DOHH2 (cell line): ENCODE measurements at regions not wholly inside any gene's neighbourhood (a gene's known extent, or its start where the extent isn't known, plus 50 kb on each side); places are given as distances from the start of the nearest gene placed in this dataset.

ENCODE experiments used
- H3F3A ChIP-seq: fragments of 200-600 bp; sonication (generic), shearing (Covaris generic); 2 replicates; pipeline ENCODE4 v1.6.0; 2016; ENCODE audit warnings: antibody characterized with exemption, mild to moderate bottlenecking; ENCODE audit not compliant: control insufficient read depth, insufficient read depth
- H3K27ac ChIP-seq: fragments of 200-600 bp; sonication (generic); 2 replicates; pipeline ENCODE4 v1.5.1; 2014; ENCODE audit warnings: low read depth, mild to moderate bottlenecking, low read length, moderate library complexity
- H3K27me3 ChIP-seq: fragments of 200-600 bp; sonication (generic); 2 replicates; pipeline ENCODE4 v1.6.1; 2014; ENCODE audit warnings: mild to moderate bottlenecking, low read length, mixed read lengths; ENCODE audit not compliant: control insufficient read depth
- H3K36me3 ChIP-seq: fragments of 200-600 bp; sonication (generic); 2 replicates; pipeline ENCODE4 v1.6.1; 2014; ENCODE audit warnings: mild to moderate bottlenecking, low read length, moderate library complexity, mixed read lengths; ENCODE audit not compliant: control insufficient read depth
- H3K4me1 ChIP-seq: fragments of 200-600 bp; sonication (generic); 2 replicates; pipeline ENCODE4 v1.6.1; 2014; ENCODE audit warnings: mild to moderate bottlenecking, low read length, mixed read lengths; ENCODE audit not compliant: control insufficient read depth
- H3K4me2 ChIP-seq: fragments of 200-600 bp; sonication (generic); 2 replicates; pipeline ENCODE4 v1.6.0; 2014; ENCODE audit warnings: mild to moderate bottlenecking, low read length, moderate library complexity
- H3K4me3 ChIP-seq: fragments of 200-600 bp; sonication (generic); 2 replicates; pipeline ENCODE4 v1.5.1; 2014; ENCODE audit warnings: mild to moderate bottlenecking, low read length, mixed read lengths
- H3K79me2 ChIP-seq: fragments of 200-600 bp; sonication (generic); 2 replicates; pipeline ENCODE4 v1.6.1; 2014; ENCODE audit warnings: mild to moderate bottlenecking, low read length, mixed read lengths; ENCODE audit not compliant: control insufficient read depth
- H3K9me2 ChIP-seq: fragments of 200-600 bp; sonication (generic); replicated peaks from 2 replicates; pipeline ENCODE4 v1.6.1; 2014; ENCODE audit warnings: mild to moderate bottlenecking, low read length, mixed read lengths; ENCODE audit not compliant: control insufficient read depth
- H3K9me3 ChIP-seq: fragments of 200-600 bp; sonication (generic); 2 replicates; pipeline ENCODE4 v1.6.1; 2014; ENCODE audit warnings: antibody characterized with exemption, low read length, mixed read lengths; ENCODE audit not compliant: control insufficient read depth, insufficient read depth
- H4K20me1 ChIP-seq: fragments of 200-600 bp; sonication (generic); 2 replicates; pipeline ENCODE4 v1.6.0; 2014; ENCODE audit warnings: low read depth, mild to moderate bottlenecking, antibody characterized with exemption, low read length, moderate library complexity; ENCODE audit not compliant: control insufficient read depth, insufficient read depth
- CTCF ChIP-seq: fragments of 200-600 bp; sonication (generic); IDR thresholded peaks from one replicate; pipeline ENCODE4 v1.5.1; 2014; ENCODE audit warnings: antibody characterized with exemption, mild to moderate bottlenecking, low read depth, low read length; ENCODE audit not compliant: poor library complexity, severe bottlenecking
- EZH2phosphoT487 ChIP-seq: fragments of 200-600 bp; sonication (generic); IDR thresholded peaks from 2 replicates; pipeline ENCODE4 v1.6.1; 2017; ENCODE audit warnings: borderline replicate concordance, mild to moderate bottlenecking, antibody characterized with exemption, low read length, moderate library complexity, mixed read lengths

GRCh38 chr5:166507810-166508425, 1783.5 kb upstream of the WWC1 start:
- Histone ChIP-seq H4K20me1 (no peaks in the 10 kb centered on the region), H3K27ac (no peak overlapping the region), H3K4me2 (no peak overlapping the region), H3K9me2 (no peaks in the 10 kb centered on the region), H3F3A (no peaks in the 10 kb centered on the region), H3K4me3 (no peak overlapping the region), H3K4me1 (no peaks in the 10 kb centered on the region), H3K27me3 (no peaks in the 10 kb centered on the region), H3K9me3 (no peaks in the 10 kb centered on the region), H3K36me3 (no peaks in the 10 kb centered on the region), H3K79me2 (no peaks in the 10 kb centered on the region)
- TF ChIP-seq EZH2phosphoT487, result no peak
- no peak for TF ChIP-seq CTCF

GRCh38 chr5:166509085-166509484, 1782.4 kb upstream of the WWC1 start:
- H3K4me3 ChIP-seq, result no peak overlapping the region
- H3K9me3 ChIP-seq, result no peaks in the 10 kb centered on the region
- no peaks in the 10 kb centered on the region for H3K9me2 ChIP-seq
- H3K36me3 ChIP-seq, result no peaks in the 10 kb centered on the region
- no peaks in the 10 kb centered on the region for H4K20me1 ChIP-seq
- H3F3A ChIP-seq, result no peaks in the 10 kb centered on the region
- no peak for TF ChIP-seq CTCF
- TF ChIP-seq EZH2phosphoT487, result no peak
- no peaks in the 10 kb centered on the region for H3K79me2 ChIP-seq
- no peaks in the 10 kb centered on the region for H3K27me3 ChIP-seq
- no peak overlapping the region for H3K27ac ChIP-seq
- H3K4me1 ChIP-seq, result no peaks in the 10 kb centered on the region
- H3K4me2 ChIP-seq, result no peak overlapping the region

GRCh38 chr5:166517976-166518375, 1773.5 kb upstream of the WWC1 start:
- TF ChIP-seq EZH2phosphoT487 (no peak), CTCF (no peak)
- H3K4me2 ChIP-seq, result no peak overlapping the region
- H3K4me1 ChIP-seq, result no peaks in the 10 kb centered on the region
- H3K36me3 ChIP-seq, result no peaks in the 10 kb centered on the region
- H3K9me2 ChIP-seq, result no peaks in the 10 kb centered on the region
- H3K27me3 ChIP-seq, result no peaks in the 10 kb centered on the region
- no peaks in the 10 kb centered on the region for H3K9me3 ChIP-seq
- no peaks in the 10 kb centered on the region for H3F3A ChIP-seq
- H3K27ac ChIP-seq, result no peak overlapping the region
- H4K20me1 ChIP-seq, result no peaks in the 10 kb centered on the region
- no peak overlapping the region for H3K4me3 ChIP-seq
- H3K79me2 ChIP-seq, result no peaks in the 10 kb centered on the region

- TF ChIP-seq EZH2phosphoT487 (no peak), CTCF (no peak)
- Histone ChIP-seq H3K27me3 (no peaks in the 10 kb centered on the region), H3K4me2 (no peak overlapping the region), H3K4me3 (no peak overlapping the region), H3K9me2 (no peaks in the 10 kb centered on the region), H3K27ac (no peak overlapping the region), H3K4me1 (no peaks in the 10 kb centered on the region), H3K79me2 (no peaks in the 10 kb centered on the region), H3F3A (no peaks in the 10 kb centered on the region), H3K9me3 (no peaks in the 10 kb centered on the region), H4K20me1 (no peaks in the 10 kb centered on the region), H3K36me3 (no peaks in the 10 kb centered on the region)
These were observed 1768.2 kb upstream of the WWC1 start for GRCh38 chr5:166523206-166523605.
